ENCODE measurements at regions not wholly inside any gene's neighbourhood (a gene's known extent, or its start where the extent isn't known, plus 50 kb on each side); places are given as distances from the start of the nearest gene placed in this dataset.

DNA sequence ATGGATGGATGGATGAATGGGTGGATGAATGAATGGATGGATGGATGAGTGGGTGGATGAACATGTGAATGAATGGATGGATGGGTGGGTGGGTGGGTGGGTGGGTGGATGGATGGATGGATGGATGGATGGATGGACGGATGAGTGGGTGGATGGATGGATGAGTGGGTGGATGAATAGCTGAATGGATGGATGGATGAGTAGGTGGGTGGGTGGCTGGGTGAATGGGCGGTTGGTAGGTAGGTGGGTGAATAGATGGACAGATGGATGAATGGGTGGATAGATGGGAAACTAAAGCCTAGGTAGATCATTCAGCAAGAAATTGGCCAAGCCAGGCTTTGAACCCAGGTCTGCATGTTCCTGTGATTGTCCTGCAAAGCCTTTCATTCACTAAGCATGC is 155.6 kb downstream of the WNT5A start:
- no peak for TF ChIP-seq CTCF (IDR thresholded peaks at IDR 0.05)
- TF ChIP-seq POLR2A (IDR thresholded peaks at IDR 0.05) = no peak
